ENCODE measurements at regions not wholly inside any gene's neighbourhood (a gene's known extent, or its start where the extent isn't known, plus 50 kb on each side); places are given as distances from the start of the nearest gene placed in this dataset.

- no peak for TF ChIP-seq CTCF (IDR thresholded peaks at IDR 0.05)
- TF ChIP-seq POLR2AphosphoS5 (IDR thresholded peaks at IDR 0.05): no peak
- TF ChIP-seq POLR2A (IDR thresholded peaks at IDR 0.05): no peak
- no peak for TF ChIP-seq EP300 (IDR thresholded peaks at IDR 0.05)
Observed at GRCh38 chr3:53416530-53416929, 69.2 kb upstream of the DCP1A start.
